Inferior parietal cortex (tissue), 1 donor: ENCODE measurements at regions not wholly inside any gene's neighbourhood (a gene's known extent, or its start where the extent isn't known, plus 50 kb on each side); places are given as distances from the start of the nearest gene placed in this dataset.
"Not testable (repeated sequence)": the region's sequence is repeated elsewhere in the genome, so short reads cannot be mapped to it uniquely, and the experiment has no call there.

Experiments used
- DNase-seq: peaks from one replicate; pipeline ENCODE4 v3.0.0-alpha.2; 2016; ENCODE audit errors: extremely low spot score

- DNase-seq: no peak
Measured at GRCh38 chr9:82382887-82383616, 394.5 kb downstream of the SPATA31D1 start.

- no peak for DNase-seq
Measured at GRCh38 chr9:82385633-82386032, 397.1 kb downstream of the SPATA31D1 start.

- DNase-seq: no peak
Measured at GRCh38 chr9:82397534-82397933, 409.0 kb downstream of the SPATA31D1 start.

- DNase-seq: no peak
Measured at GRCh38 chr9:82404196-82404870, 415.8 kb downstream of the SPATA31D1 start.

- no peak for DNase-seq
Measured at GRCh38 chr9:82404881-82405280, 416.3 kb downstream of the SPATA31D1 start.

GRCh38 chr9:82406456-82407085, 418.0 kb downstream of the SPATA31D1 start:
- DNase-seq: no peak

- DNase-seq: no peak
Measured at GRCh38 chr9:82410306-82410705, 421.7 kb downstream of the SPATA31D1 start.

DNA sequence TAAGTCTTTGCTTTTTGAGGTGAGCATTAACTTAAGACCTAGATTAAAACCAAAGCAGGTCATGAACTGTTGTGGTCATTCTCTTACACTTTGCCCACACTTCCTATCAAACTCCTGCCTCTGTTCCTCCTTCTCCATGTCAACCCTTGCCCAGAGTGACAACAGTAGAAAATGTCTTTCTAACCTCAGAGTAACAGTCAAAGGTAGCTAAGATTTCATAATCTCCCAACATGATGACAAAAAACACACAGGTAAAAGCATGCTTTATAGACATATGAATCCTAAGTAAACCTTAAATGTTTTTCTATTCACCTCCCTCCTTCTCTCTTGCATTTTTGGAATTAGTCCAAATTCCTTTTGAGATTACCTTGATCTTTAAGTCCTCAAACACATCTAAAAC, 422.3 kb downstream of the SPATA31D1 start:
- no peak for DNase-seq

- no peak for DNase-seq
Measured at GRCh38 chr9:82412586-82413305, 424.2 kb downstream of the SPATA31D1 start.

DNA sequence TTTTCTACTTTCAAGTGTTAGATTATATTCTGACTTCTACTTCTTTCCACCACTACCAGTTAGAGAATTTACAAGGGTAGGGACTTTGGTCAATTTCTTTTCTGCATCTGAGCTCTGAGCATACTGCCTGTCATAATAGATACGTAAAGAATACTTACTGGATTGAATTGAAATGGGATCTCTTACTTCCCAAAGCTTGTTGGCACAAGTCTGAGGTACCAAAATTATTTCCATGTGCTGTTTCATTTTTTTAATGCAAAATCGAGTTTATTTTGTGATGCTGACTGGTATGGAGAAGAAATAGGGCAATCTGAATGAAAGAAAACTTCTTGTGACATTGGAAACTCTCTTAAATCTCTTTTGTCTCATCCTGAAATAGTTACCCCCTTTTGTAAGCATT, 428.9 kb downstream of the SPATA31D1 start:
- DNase-seq: no peak

- no peak for DNase-seq
Measured at GRCh38 chr9:82418334-82418733, 429.8 kb downstream of the SPATA31D1 start.

- DNase-seq: no peak
Measured at GRCh38 chr9:82419696-82420486, 431.3 kb downstream of the SPATA31D1 start.

- no peak for DNase-seq
Measured at GRCh38 chr9:82421498-82421897, 432.9 kb downstream of the SPATA31D1 start.

- no peak for DNase-seq
Measured at GRCh38 chr9:82423700-82424099, 435.1 kb downstream of the SPATA31D1 start.

- no peak for DNase-seq
Measured at GRCh38 chr9:82424599-82425120, 436.1 kb downstream of the SPATA31D1 start.

DNA sequence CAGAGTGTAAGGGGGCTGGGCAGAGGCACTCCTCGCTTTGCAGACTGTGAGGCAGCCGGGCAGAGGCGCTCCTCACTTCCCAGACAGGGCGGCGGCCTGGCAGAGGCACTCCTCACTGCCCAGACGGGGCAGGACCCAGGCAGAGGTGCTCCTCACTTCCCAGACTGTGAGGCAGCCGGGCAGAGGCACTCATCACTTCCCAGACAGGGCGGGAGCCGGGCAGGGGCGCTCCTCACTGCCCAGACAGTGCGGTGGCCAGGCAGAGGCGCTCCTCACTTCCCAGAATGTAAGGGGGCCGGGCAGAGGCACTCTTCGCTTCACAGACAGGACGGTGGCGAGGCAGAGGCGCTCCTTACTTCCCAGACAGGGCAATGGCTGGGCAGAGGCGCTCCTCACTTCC, 442.5 kb downstream of the SPATA31D1 start:
- no peak for DNase-seq

DNA sequence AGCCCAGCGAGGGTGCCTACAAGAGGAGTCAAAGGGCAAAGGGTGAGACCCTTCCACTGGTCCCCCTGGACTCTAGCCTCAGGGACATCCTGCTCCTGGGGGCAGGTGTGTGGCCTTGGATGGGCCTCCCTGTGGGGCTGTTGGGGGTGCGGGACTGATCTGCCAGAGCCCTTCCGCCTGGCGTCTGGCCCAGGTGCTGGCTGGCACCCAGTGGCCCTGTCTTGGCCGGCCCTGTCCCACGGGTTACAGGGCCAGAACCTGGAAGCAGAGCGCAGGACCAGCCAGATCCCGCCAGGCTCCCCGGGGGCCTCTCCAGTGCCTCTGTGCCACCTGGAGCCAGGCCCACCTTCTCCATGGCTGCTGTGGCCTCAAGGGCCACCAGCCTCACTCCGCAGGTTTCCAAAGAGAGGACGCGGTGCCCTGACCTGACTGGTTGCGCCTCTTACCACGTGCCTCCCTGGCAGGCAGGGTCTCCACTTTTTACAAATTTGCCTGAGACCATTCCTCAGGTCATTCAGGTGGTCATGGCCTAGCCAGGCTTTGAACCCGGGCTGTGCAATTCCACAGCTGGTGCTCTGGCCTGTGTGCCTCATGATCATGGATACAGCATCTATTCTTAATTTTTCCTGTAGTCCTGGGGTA, 444.8 kb downstream of the SPATA31D1 start:
- not testable (repeated sequence) for DNase-seq

GRCh38 chr9:82436475-82436874, 447.9 kb downstream of the SPATA31D1 start:
- DNase-seq: no peak

- not testable (repeated sequence) for DNase-seq
Measured at GRCh38 chr9:82437183-82437582, 448.6 kb downstream of the SPATA31D1 start.

DNA sequence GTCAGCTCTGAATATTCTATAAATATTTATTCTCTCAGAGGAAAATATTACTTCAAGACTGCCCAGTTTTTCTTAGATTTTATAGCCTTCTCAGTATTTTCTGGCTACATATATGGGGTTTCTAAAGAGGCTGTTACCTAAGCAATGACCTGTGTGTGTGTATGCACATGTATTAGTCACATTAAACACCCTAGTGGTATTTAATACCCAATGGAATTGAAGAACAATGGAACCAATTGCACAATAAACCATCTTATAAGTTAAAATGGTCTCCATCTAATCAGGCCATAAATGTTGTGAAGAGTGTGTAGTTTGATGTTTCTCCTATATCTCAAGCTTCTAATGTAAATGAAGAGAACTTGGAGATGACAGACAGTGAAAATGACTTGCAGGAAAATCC, 450.0 kb downstream of the SPATA31D1 start:
- DNase-seq: no peak

DNA sequence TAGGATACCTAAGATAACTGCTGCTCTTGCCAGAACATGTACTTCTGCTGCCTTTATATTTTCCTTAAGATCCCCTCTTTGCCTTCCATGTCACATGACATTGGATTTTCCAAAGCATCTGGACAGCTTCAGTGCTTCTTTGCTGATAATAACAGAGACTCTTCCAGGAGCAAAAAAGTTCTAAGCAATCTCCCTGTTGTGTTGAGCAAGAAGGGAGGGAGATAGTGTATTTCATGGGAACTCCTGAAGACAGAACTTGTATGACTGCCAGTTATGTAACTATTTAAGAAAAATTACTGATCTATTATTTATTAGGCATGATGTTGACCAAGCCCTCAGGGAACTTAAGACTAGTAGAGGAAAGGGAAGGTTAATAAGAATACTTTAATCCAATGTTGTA, 454.7 kb downstream of the SPATA31D1 start:
- no peak for DNase-seq
